ENCODE measurements at regions not wholly inside any gene's neighbourhood (a gene's known extent, or its start where the extent isn't known, plus 50 kb on each side); places are given as distances from the start of the nearest gene placed in this dataset.

- TF ChIP-seq CTCF (IDR thresholded peaks at IDR 0.05; ENCODE audit: insufficient read depth, low read depth, low read length): no peak
- no peak for TF ChIP-seq EZH2 (IDR thresholded peaks at IDR 0.05; ENCODE audit: insufficient read depth, low read length)
Measured at GRCh38 chr5:5638211-5638610, 215.7 kb downstream of the ICE1 start.
